ENCODE measurements at regions not wholly inside any gene's neighbourhood (a gene's known extent, or its start where the extent isn't known, plus 50 kb on each side); places are given as distances from the start of the nearest gene placed in this dataset.
"Not testable (repeated sequence)": the region's sequence is repeated elsewhere in the genome, so short reads cannot be mapped to it uniquely, and the experiment has no call there.

DNA sequence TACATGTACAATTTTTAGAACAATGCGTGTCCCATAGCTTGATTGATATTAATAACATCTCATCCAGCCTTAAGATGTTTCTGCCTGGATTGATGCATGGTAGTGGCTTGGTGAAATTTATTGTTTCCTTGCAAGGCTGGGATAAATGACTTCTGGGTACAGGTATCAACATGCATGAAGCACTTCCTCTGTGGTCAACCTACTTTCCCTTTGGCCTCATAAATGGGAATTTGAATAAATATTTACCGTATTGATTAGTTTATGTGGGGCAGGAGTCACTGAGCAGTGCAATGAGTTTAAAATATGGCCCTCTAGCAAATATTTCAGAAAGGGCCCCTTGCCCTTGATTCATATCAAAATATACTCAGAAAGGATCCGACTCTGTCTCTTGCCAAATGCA is 83.9 kb upstream of the KCNE2 start:
- Histone ChIP-seq H2AFZ (no peak overlapping the region), H3K27me3 (ENCODE audit: control insufficient read depth, insufficient read depth, low read length) (no peaks in the 10 kb centered on the region), H3K4me1 (no peaks in the 10 kb centered on the region), H3K9me3 (ENCODE audit: control insufficient read depth, low read length) (no peaks in the 10 kb centered on the region), H3K9ac (no peak overlapping the region), H3K4me2 (ENCODE audit: low read length) (no peak overlapping the region), H3K79me2 (no peaks in the 10 kb centered on the region), H3K36me3 (ENCODE audit: control insufficient read depth, insufficient read depth, low read length) (no peaks in the 10 kb centered on the region), H3K27ac (no peak overlapping the region), H3K4me3 (ENCODE audit: low read depth, low read length) (no peak overlapping the region)
- TF ChIP-seq, protein P1, sequence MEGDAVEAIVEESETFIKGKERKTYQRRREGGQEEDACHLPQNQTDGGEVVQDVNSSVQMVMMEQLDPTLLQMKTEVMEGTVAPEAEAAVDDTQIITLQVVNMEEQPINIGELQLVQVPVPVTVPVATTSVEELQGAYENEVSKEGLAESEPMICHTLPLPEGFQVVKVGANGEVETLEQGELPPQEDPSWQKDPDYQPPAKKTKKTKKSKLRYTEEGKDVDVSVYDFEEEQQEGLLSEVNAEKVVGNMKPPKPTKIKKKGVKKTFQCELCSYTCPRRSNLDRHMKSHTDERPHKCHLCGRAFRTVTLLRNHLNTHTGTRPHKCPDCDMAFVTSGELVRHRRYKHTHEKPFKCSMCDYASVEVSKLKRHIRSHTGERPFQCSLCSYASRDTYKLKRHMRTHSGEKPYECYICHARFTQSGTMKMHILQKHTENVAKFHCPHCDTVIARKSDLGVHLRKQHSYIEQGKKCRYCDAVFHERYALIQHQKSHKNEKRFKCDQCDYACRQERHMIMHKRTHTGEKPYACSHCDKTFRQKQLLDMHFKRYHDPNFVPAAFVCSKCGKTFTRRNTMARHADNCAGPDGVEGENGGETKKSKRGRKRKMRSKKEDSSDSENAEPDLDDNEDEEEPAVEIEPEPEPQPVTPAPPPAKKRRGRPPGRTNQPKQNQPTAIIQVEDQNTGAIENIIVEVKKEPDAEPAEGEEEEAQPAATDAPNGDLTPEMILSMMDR (IDR thresholded peaks at IDR 0.05), result no peak

DNA sequence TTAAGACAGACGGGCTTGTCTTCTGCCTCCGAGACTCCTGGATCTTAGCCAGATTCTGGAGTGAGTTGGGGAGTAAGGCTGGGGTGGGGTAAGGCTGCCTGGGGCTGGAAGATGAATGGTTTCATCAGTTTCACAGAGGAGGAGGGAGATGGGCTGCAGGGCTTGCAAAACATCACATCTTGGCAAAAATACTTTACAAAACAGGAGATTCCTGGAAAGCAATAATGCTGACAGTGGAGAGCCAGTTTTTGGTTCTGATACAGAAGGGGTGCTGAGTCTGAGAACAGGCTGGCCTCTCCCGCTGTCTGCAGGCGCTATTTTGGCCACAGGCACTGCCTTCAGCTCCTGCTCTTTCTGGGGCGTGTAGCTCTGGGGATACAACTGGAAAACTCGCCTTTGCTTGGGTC is 83.4 kb upstream of the KCNE2 start:
- H3K27ac ChIP-seq, result no peak overlapping the region

DNA sequence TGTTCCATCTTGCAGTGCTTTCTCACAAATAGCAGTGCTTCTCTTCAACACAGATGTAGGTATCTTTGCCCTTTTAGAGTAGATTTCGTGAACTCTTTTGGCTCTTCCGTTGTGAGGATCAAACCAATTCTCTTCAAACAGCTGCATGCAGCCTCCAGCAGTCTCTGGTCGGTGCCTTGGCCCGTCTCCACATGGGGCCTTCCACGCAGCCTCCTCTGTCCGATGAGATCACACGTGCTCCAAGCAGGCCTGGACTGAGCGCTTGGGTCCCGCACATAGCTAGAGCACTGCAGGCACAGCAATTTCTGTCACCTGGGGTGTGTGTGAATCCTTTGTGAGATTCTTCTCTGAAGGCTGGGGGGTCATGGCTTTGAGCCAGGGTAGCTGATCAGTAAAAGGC is 82.8 kb upstream of the KCNE2 start:
- TF ChIP-seq, protein P1 (IDR thresholded peaks at IDR 0.05), result no peak

More for the DNA sequence above, 83.4 kb upstream of the KCNE2 start:
- Histone ChIP-seq H3K4me3 (ENCODE audit: low read depth, low read length) (no peak overlapping the region), H3K9ac (no peak overlapping the region), H3K4me2 (ENCODE audit: low read length) (no peak overlapping the region), H3K4me1 (no peaks in the 10 kb centered on the region), H3K36me3 (ENCODE audit: control insufficient read depth, insufficient read depth, low read length) (no peaks in the 10 kb centered on the region), H2AFZ (no peak overlapping the region), H3K9me3 (ENCODE audit: control insufficient read depth, low read length) (no peaks in the 10 kb centered on the region), H3K79me2 (no peaks in the 10 kb centered on the region), H3K27me3 (ENCODE audit: control insufficient read depth, insufficient read depth, low read length) (no peaks in the 10 kb centered on the region)
- TF ChIP-seq, protein P1 (IDR thresholded peaks at IDR 0.05), result no peak

DNA sequence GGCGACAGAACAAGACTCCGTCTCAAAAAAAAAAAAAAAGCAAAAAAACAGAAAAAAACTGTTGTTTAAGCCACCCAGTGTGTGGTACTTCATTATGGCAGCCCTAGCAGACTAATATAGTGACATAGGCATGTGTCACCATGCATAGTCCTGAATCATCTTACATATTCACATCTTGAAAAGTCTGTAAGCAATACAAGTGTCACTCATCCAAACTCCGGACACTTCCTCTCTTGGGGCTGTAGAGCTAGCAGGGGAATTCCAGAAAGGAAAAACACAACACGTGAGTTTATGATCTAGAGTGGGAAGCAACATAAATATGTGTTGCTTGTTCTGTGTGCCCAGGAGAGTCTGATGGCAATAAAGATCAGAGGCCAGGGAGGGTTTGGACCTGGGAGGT is 81.6 kb upstream of the KCNE2 start:
- no peak overlapping the region for H3K9ac ChIP-seq
- TF ChIP-seq, protein P1 (IDR thresholded peaks at IDR 0.05), result no peak
- no peaks in the 10 kb centered on the region for H3K36me3 ChIP-seq (ENCODE audit: control insufficient read depth, insufficient read depth, low read length)

More for the DNA sequence above, 82.8 kb upstream of the KCNE2 start:
- no peak overlapping the region for H3K4me3 ChIP-seq (ENCODE audit: low read depth, low read length)
- H3K4me1 ChIP-seq, result no peaks in the 10 kb centered on the region
- no peaks in the 10 kb centered on the region for H3K79me2 ChIP-seq
- H3K36me3 ChIP-seq (ENCODE audit: control insufficient read depth, insufficient read depth, low read length), result no peaks in the 10 kb centered on the region
- no peaks in the 10 kb centered on the region for H3K9me3 ChIP-seq (ENCODE audit: control insufficient read depth, low read length)
- H3K27me3 ChIP-seq (ENCODE audit: control insufficient read depth, insufficient read depth, low read length), result no peaks in the 10 kb centered on the region
- no peak overlapping the region for H3K4me2 ChIP-seq (ENCODE audit: low read length)
- H3K9ac ChIP-seq, result no peak overlapping the region
- no peak overlapping the region for H3K27ac ChIP-seq
- H2AFZ ChIP-seq, result no peak overlapping the region

DNA sequence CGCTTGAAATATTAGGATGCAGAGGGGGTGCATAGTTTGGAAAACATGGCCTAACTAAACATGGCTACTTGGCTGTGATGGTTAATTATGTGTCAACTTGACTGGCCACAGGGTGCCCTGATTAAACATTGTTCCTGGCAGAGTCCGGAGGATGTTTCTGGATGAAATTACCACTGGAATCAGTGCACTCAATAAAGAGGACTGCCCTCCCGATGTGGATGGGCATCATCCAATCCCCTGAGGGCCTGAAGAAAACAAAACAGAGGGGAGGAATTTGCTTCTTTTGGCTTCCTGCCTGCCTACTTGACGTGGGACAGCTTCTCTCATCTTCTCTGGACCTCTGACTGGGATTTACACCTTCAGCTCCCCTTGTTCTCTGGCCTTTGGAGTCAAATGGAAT is 79.1 kb upstream of the KCNE2 start:
- Histone ChIP-seq H2AFZ (no peak overlapping the region), H3K36me3 (ENCODE audit: control insufficient read depth, insufficient read depth, low read length) (no peaks in the 10 kb centered on the region), H3K4me2 (ENCODE audit: low read length) (no peak overlapping the region), H3K27ac (no peak overlapping the region), H3K9ac (no peak overlapping the region), H3K9me3 (ENCODE audit: control insufficient read depth, low read length) (no peaks in the 10 kb centered on the region), H3K27me3 (ENCODE audit: control insufficient read depth, insufficient read depth, low read length) (no peaks in the 10 kb centered on the region), H3K4me1 (no peaks in the 10 kb centered on the region), H3K79me2 (no peaks in the 10 kb centered on the region), H3K4me3 (ENCODE audit: low read depth, low read length) (no peak overlapping the region)
- TF ChIP-seq, protein P1 (IDR thresholded peaks at IDR 0.05), result no peak

More for the DNA sequence above, 81.6 kb upstream of the KCNE2 start:
- Histone ChIP-seq H3K9me3 (ENCODE audit: control insufficient read depth, low read length) (no peaks in the 10 kb centered on the region), H3K27me3 (ENCODE audit: control insufficient read depth, insufficient read depth, low read length) (no peaks in the 10 kb centered on the region), H3K79me2 (no peaks in the 10 kb centered on the region), H3K4me1 (no peaks in the 10 kb centered on the region), H3K4me2 (ENCODE audit: low read length) (no peak overlapping the region), H3K4me3 (ENCODE audit: low read depth, low read length) (no peak overlapping the region), H2AFZ (no peak overlapping the region), H3K27ac (no peak overlapping the region)

DNA sequence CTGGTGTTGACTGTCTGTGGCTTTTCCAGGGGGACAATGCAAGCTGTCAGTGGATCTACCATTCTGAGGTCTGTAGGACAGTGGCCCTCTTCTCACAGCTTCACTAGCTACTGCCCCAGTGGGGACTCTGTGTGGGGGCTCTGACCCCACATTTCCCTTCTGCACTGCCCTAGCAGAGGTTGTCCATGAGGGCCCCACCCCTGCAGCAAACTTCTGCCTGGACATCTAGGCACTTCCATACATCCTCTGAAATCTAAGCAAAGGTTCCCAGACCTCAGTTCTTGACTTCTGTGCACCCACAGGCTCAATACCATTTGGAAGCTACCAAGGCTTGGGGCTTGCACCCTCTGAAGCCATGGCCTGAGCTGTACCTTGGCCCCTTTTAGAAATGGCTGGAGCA is 75.8 kb upstream of the KCNE2 start:
- not testable (repeated sequence) for H3K4me2 ChIP-seq (ENCODE audit: low read length); H3K27me3 ChIP-seq (ENCODE audit: control insufficient read depth, insufficient read depth, low read length); H3K9ac ChIP-seq; H3K4me3 ChIP-seq (ENCODE audit: low read depth, low read length); H3K4me1 ChIP-seq; H3K36me3 ChIP-seq (ENCODE audit: control insufficient read depth, insufficient read depth, low read length); H3K9me3 ChIP-seq (ENCODE audit: control insufficient read depth, low read length); H3K27ac ChIP-seq; H2AFZ ChIP-seq; H3K79me2 ChIP-seq
